GM21360 (cell line): ENCODE measurements at regions not wholly inside any gene's neighbourhood (a gene's known extent, or its start where the extent isn't known, plus 50 kb on each side); places are given as distances from the start of the nearest gene placed in this dataset.

ENCODE experiments used
- ATAC-seq: cut with Tn5 transposase; IDR thresholded peaks from one replicate; pipeline ENCODE4 v1.9.1; 2021; ENCODE audit warnings: mild to moderate bottlenecking, moderate library complexity; ENCODE audit not compliant: unreplicated experiment

DNA sequence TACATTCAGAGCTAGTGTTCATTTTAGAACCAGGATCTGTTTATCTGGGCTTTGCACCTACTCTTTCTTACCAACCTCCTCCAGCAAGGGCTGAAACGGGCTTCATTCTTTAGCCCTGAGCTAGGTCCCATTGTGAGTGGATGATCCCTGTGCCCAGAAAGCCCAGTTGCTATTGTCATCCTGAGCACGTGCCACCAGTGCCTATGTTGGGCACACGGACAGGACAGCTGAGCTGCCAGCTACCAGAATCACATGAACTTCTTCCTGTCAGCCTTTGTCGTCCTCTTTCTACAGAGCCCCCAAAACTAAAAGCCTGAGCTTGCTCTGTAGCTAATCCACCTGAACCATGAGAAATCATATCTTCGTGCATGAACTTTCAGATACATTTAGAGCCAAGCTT is 74.4 kb upstream of the NTM start:
- ATAC-seq: no peak

DNA sequence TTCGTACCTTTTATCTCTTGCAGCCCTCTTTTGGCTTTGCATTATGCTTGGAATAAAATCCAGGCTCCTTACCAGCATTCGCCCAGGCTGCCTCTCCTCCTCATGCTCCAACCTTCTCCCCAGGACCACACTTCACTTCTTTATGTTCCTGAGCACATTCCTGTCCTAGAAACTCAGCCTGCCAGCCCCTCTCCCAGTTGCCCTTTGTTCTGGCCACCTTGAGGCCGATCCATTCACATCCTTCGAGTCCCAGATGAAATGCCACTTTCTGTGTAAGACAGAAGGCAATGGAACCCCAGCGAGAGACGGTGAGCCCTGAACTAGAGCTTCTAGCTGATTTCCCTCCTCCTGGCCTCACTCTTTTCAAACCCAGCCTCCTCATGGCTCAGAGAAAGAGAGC is 73.0 kb upstream of the NTM start:
- no peak for ATAC-seq

DNA sequence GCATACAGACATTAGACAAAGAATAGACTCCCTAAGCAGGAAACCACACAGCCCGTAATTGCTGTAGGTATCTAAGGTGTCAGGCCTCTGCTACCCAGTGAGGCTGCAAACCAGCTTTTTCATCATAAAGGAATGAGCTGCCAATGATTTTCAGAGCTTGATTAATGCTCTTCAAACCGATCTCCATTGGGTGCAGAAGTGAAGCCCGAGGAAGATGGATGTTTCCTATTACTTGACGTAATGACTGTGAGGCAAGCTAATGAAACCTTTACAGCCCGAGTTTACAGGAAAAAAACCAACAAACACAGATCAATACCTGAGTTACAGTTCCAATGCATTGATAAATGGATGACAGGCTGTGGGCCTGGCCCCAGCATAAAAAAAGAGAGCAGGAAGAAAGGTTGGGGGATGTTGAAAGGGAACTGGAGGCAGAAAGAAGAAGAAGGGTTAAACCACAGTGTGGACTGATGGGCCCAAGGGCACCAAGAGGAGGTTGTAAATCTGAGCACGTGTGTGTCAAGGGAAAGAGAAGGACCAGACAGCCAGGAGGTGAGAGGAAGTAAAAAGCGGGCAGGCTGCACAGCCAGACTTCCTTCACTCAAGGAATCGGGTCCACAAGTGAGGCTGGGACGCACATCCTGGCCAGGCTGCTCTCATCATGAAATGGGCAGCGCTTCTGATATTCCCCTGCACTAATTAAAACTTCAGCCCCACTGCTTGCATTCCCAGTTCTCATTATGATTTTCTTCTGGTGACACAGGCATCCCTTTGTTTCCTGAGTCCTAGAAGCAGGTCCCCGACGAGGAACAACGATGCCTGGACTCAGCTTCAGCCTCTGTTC is 70.6 kb upstream of the NTM start:
- ATAC-seq: no peak

DNA sequence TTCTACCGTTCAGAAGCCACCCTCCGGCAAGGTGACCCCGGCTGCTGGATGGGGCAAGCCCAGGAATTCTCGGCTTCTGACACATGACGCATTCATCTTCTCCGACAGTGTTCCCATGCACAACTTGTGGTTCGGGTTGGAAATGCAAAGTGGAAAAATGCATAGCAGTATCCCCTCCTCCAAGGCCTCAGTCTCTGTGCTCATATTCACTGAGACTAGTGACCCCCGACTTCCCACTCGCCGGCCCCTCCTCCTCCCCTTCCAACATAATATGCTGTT is 70.0 kb upstream of the NTM start:
- no peak for ATAC-seq

DNA sequence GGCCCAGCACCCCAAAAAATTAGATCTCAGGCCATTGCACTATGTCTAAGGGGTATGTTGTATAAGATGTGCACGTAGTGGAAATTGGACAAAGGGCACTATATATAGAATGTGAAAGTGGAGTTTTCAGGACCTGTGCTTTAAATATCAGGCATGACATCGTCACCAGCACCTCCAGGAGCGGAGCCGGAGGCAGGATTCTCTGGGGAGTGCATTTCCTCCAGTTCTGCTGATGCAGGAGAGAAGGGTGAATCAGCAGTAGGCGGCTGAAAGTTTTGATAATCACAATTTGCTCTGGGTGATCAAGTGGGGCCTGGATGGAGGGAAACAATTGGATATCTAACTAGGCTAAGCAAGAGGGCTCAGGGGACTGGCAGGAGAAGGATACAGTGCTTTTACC is 69.1 kb upstream of the NTM start:
- no peak for ATAC-seq

DNA sequence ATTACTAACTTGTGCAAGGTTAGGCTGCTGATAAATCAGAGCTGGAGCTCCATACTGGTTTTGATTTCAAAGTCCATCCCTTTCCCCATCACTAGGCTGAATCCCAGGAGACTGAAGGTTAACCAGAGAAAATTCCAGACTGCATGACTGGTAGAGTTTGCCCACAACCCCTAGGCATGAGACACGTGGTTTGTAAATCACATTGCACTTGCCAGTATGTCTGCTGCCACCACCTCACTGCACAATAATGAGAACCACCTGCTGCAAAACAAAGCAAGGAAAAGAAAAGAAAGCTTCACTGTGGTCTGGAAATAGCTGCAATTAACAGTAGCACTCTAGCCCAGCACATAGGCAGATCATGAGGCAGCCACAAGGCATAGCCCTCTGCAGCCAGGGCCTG is 67.6 kb upstream of the NTM start:
- ATAC-seq: no peak

DNA sequence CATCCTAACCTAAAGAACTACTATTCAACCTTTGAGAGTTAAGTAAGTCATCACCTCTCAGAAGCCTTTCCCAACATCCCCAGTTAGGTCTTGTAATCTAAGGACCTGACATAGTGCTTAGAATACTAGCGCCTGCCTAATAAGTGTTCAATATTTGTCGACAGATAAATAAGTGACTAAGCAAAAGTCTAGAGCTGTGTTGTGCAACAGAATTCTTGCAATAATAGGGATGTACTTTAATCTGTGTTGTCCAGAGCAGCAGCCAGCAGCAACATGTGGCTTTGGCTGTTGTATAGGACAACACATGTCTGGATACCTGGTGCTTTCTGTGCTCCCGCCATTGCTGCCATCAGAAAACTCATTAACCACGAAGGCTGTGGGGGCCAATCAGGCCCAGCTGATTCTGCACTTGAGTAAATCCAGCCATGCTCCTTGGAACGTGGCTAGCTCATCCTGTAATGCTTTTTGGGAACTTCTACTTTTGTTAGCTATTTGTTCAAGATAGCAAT is 66.8 kb upstream of the NTM start:
- no peak for ATAC-seq

DNA sequence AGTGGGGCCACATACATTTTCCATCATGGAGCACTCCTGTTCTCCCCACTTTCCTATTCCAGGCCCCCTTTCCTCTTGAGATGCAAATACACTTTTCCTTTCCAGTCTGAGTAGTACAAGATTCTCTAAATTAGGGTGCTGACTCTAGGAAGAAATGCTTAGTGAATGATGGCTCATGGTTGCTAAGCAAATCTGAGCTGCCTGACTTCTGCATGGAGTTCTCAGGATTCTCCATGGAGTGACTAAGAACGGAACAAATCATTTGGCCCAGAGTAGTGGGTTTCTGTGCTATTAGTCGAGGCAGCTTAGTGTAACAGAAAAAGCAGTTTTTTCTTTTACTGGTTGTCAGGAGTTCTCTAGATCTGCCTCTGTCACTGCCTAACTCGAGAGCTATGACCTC is 65.4 kb upstream of the NTM start:
- no peak for ATAC-seq

DNA sequence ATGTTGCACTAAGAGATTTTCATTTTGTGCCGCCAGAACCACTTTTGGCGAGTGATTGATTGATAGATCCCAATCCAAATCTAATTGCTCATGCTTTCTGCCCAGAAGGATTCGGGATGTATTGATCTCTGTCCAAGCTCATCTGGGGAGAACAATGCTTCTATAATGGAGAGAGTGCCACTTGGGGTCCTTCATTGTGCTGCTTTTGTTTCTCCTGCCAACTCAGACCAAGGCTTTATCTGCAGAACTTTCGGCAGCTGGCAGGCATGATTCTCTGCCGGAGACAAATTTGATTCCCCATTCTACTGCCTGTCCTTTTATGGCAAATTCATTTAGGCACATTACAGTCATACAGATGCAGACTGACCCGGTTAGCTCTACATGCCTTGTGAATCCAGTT is 62.9 kb upstream of the NTM start:
- ATAC-seq: no peak

DNA sequence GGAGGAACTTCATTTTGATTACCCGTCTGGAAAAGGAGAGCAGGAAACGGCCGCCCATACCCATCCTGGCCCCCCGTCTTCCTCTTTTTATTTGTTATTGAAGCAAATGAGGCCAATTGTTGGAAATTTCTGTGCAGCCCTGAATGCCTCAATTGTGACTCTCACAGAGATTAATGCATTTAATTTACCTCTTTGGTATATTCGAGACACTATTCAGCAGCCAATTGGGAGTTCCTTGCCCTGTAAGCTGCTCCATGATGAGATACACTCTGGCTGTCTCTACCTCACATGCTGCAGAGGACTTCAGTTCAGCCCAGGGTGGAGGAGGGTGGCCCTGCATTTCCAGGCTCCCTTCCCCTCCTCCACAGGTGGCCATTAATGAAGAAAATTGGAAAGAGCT is 60.6 kb upstream of the NTM start:
- no peak for ATAC-seq

DNA sequence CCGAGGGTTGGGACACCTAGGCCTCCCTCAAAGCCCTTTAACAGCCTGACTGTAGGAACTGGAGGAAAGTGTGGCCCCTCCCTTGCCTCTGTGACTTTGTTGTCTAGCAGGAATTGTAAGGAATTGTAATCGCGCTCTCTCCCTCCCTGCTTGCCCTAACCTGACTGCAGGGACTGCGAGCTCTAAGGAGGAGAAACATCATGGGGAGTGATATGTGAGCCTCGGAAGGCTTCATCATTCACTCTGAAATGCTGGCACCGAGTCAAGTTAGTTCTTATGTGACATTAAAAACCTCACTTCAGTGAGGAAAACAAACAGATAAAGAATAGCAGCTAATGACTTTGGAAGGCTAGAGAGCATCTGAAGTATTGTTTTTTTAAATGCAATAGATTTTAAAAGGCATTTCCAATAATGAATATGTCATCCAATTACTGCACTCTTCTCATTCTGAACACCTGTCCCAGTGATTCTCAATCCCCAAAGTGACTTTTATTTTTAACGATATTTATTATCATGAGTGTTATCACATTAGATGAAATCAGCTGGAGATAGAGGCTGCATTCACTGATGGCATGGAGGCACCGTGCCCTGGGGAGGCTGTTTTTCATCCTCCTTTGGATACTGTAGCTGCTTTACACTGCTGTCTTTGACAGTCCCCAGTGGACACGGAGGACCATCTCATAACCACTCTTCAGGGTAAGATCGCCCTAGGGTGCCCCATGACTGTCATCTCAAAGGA is 58.5 kb upstream of the NTM start:
- no peak for ATAC-seq
